Right atrium auricular region (tissue), 2 donors: ENCODE measurements at regions not wholly inside any gene's neighbourhood (a gene's known extent, or its start where the extent isn't known, plus 50 kb on each side); places are given as distances from the start of the nearest gene placed in this dataset.

Source experiments
- DNase-seq: peaks from one replicate; pipeline ENCODE4 v3.0.0-alpha.2; 2019; ENCODE audit warnings: low spot score
- H3K27ac ChIP-seq, 2 donors: fragments of 200-600 bp; sonication (generic); 1 replicate in 1 of 2; 2 replicates in 1 of 2; pipeline ENCODE4 v1.5.1; 2016 to 2019
- H3K27me3 ChIP-seq, 2 donors: fragments of 200-600 bp; sonication (generic); one replicate each; pipeline versions ENCODE4 v1.5.1 to v1.6.0; 2017 to 2019
- H3K36me3 ChIP-seq: fragments of 200-600 bp; sonication (generic); one replicate; pipeline ENCODE4 v1.5.1; 2016
- H3K4me1 ChIP-seq, 2 donors: fragments of 200-600 bp; sonication (generic); one replicate each; pipeline versions ENCODE4 v1.5.1 to v1.6.0; 2017 to 2019
- H3K4me3 ChIP-seq, 2 donors: fragments of 200-600 bp; sonication (generic); 1 replicate in 1 of 2; 2 replicates in 1 of 2; pipeline ENCODE4 v1.5.1; 2017 to 2019; ENCODE audit warnings: mild to moderate bottlenecking in 1 of 2, moderate library complexity in 1 of 2
- H3K9me3 ChIP-seq, 2 donors: fragments of 200-600 bp; sonication (generic); one replicate each; pipeline ENCODE4 v1.5.1; 2019
- TF ChIP-seq, protein P1 (sequence below), 2 donors: fragments of 200-600 bp; sonication (generic); IDR thresholded peaks; one replicate each; pipeline ENCODE4 v1.5.1; 2019; ENCODE audit warnings: antibody characterized with exemption in 2 of 2

GRCh38 chr1:29458737-29459619 is 222.7 kb downstream of the PTPRU start:
- H3K27ac ChIP-seq: no peak overlapping the region
- no peak overlapping the region for H3K4me3 ChIP-seq
- no peak for DNase-seq
- H3K9me3 ChIP-seq: no peaks in the 10 kb centered on the region
- TF ChIP-seq, protein P1, sequence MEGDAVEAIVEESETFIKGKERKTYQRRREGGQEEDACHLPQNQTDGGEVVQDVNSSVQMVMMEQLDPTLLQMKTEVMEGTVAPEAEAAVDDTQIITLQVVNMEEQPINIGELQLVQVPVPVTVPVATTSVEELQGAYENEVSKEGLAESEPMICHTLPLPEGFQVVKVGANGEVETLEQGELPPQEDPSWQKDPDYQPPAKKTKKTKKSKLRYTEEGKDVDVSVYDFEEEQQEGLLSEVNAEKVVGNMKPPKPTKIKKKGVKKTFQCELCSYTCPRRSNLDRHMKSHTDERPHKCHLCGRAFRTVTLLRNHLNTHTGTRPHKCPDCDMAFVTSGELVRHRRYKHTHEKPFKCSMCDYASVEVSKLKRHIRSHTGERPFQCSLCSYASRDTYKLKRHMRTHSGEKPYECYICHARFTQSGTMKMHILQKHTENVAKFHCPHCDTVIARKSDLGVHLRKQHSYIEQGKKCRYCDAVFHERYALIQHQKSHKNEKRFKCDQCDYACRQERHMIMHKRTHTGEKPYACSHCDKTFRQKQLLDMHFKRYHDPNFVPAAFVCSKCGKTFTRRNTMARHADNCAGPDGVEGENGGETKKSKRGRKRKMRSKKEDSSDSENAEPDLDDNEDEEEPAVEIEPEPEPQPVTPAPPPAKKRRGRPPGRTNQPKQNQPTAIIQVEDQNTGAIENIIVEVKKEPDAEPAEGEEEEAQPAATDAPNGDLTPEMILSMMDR (IDR thresholded peaks at IDR 0.05): no peak
- no peaks in the 10 kb centered on the region for H3K4me1 ChIP-seq
- H3K27me3 ChIP-seq: no peaks in the 10 kb centered on the region
- no peaks in the 10 kb centered on the region for H3K36me3 ChIP-seq

- no peaks in the 10 kb centered on the region for H3K36me3 ChIP-seq
- no peak overlapping the region for H3K4me3 ChIP-seq
- no peaks in the 10 kb centered on the region for H3K4me1 ChIP-seq
- no peak for DNase-seq
- no peaks in the 10 kb centered on the region for H3K9me3 ChIP-seq
- TF ChIP-seq, protein P1 (IDR thresholded peaks at IDR 0.05): no peak
- H3K27ac ChIP-seq: no peak overlapping the region
- H3K27me3 ChIP-seq: no peaks in the 10 kb centered on the region
Observed at GRCh38 chr1:29457496-29458368, 221.4 kb downstream of the PTPRU start.

DNA sequence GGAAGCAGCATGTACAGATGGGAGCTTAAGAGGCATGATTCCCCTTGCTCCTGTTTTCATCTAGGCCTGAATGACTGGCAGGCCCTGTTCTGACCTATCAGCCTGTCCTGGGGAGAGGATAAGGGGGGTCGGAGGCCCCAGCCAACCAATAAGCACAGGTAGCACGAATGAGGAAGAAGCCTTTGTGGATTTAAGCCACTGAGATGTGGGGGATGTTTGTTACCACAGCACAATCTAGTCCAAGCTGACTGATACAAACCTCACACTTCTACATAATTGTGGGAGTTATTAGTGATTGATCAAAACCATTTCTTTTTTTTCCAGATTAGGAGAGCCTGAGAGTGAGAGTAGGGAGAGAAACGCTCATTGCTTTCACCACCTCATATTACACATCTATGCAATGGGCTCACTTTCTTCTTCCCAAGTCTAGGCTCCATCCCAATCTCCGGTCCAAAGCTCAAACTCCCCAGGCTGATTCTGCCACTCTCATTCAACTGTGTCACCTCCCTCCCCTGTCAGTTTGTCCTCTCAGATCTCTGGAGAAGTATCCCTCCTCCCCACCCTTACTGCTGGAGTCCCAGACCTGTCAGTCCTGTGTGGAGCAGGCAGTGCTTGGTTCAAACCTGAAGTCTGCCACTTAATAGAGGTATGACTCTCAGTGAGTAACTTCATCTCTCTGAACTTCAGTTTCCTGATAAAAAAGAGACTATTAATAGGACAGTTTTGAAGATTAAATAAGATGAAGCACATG is 220.5 kb downstream of the PTPRU start:
- no peak for DNase-seq
- Histone ChIP-seq H3K27ac (no peak overlapping the region), H3K9me3 (no peaks in the 10 kb centered on the region), H3K4me3 (no peak overlapping the region), H3K27me3 (no peaks in the 10 kb centered on the region), H3K4me1 (no peaks in the 10 kb centered on the region), H3K36me3 (no peaks in the 10 kb centered on the region)
- TF ChIP-seq, protein P1 (IDR thresholded peaks at IDR 0.05): no peak

DNA sequence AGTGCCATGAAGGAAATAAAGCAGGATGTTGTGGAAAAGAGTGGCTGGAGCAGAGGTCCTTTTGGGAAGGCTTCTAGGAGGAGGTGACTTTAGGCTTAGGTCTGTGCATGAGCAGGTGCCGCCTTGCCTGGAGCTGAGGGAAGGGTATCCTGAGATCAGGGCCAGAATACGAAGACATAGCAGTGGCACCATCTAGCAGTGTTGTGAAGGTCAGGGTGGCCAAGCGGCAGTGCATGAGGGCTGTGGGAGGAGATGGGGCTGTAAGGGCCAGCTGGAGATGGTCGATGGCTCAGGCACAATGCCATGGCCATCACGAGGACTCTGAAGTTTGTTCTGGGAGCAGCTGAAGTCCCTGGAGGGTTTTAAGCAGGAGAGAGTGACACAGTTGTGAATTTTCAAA is 219.5 kb downstream of the PTPRU start:
- Histone ChIP-seq H3K9me3 (no peaks in the 10 kb centered on the region), H3K4me3 (no peak overlapping the region), H3K27ac (no peak overlapping the region), H3K36me3 (no peaks in the 10 kb centered on the region), H3K27me3 (no peaks in the 10 kb centered on the region), H3K4me1 (no peaks in the 10 kb centered on the region)
- TF ChIP-seq, protein P1 (IDR thresholded peaks at IDR 0.05): no peak
- DNase-seq: no peak

DNA sequence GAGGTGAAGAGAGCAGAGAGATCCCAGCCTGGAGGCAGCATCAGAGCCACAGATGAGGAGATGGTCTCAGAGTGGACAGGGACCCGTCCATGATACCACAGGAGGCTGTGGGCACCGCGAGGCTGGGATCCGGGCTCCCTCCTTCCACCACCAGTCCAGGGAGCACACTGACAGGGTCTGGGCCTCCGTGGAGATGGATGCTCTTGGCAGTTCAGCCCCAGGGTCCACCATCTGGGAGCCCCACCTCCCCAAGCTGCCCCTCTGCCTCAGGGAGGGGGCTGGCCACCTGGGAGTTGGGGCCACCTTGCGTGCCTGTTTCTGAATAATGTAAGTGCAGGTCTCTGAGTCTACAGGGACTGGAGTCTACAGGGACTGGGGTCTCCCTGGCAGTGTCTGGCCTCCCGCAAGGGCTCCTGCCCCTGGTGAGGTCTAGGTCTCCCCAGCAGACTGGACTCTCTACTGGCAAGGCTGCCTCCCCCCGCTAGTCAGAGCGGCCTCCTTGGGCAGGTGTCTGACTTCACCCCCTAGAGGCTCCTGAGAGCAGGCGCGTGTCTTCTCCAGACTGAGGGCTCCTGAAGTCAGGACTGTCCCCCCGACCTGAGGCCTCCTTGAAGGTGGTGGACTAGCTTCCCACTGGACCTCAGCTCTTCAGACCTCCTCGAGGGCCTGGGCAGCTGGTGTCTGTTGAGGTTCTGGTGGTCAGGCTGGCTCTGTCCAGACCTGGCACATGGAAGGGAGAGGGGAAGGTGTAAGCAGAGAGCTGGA is 218.5 kb downstream of the PTPRU start:
- no peak overlapping the region for H3K27ac ChIP-seq
- TF ChIP-seq, protein P1 (IDR thresholded peaks at IDR 0.05): no peak
- H3K4me3 ChIP-seq: no peak overlapping the region
- H3K9me3 ChIP-seq: no peaks in the 10 kb centered on the region
- H3K36me3 ChIP-seq: no peaks in the 10 kb centered on the region
- no peaks in the 10 kb centered on the region for H3K27me3 ChIP-seq
- no peak for DNase-seq
- no peaks in the 10 kb centered on the region for H3K4me1 ChIP-seq
